SK-N-SH (cell line): ENCODE measurements at regions not wholly inside any gene's neighbourhood (a gene's known extent, or its start where the extent isn't known, plus 50 kb on each side); places are given as distances from the start of the nearest gene placed in this dataset.

Source experiments
- CTCF ChIA-PET: fragments of 300-600, 350-600 bp; formaldehyde crosslinking; extraction: SDS; loops from one replicate; lab custom pipeline; 2021; lab: Yijun Ruan, JAX
- POLR2A ChIA-PET: fragments of 350-600 bp; sonication (Branson Sonifier 250); formaldehyde crosslinking; extraction: SDS; loops from one replicate; lab custom pipeline; 2020; ENCODE audit warnings: antibody characterized with exemption, inconsistent platforms; lab: Yijun Ruan, JAX
- DNase-seq: peaks from one replicate; pipeline ENCODE4 v3.0.0; 2012
- H2AFZ ChIP-seq: fragments of 200-600 bp; sonication (generic); 2 replicates; pipeline ENCODE4 v1.8.1; 2016; ENCODE audit warnings: antibody characterized with exemption, mild to moderate bottlenecking, low read depth
- H3F3A ChIP-seq: fragments of 200-600 bp; sonication (generic); replicated peaks from 2 replicates; pipeline ENCODE3; 2016; ENCODE audit warnings: antibody characterized with exemption, mild to moderate bottlenecking; ENCODE audit not compliant: insufficient read depth
- H3K27ac ChIP-seq, 2 experiments: fragments of 200-500 bp in 1 of 2; fragments of 200-600 bp in 1 of 2; sonication (Bioruptor generic) in 1 of 2; sonication (generic), shearing (Covaris generic) in 1 of 2; 2 replicates each; pipeline versions ENCODE4 v1.5.1 to v1.6.1; 2014 to 2016; ENCODE audit warnings: low read depth in 2 of 2, inconsistent platforms in 1 of 2, low read length in 1 of 2, mild to moderate bottlenecking in 1 of 2, mixed read lengths in 1 of 2
- H3K27me3 ChIP-seq: fragments of 200-600 bp; sonication (generic), shearing (Covaris generic); 2 replicates; pipeline ENCODE4 v1.6.1; 2016; ENCODE audit warnings: mixed run types; ENCODE audit not compliant: insufficient read depth
- H3K36me3 ChIP-seq, 2 experiments: fragments of 200-500 bp in 1 of 2; fragments of 200-600 bp in 1 of 2; sonication (Bioruptor generic) in 1 of 2; sonication (generic) in 1 of 2; replicated peaks in 1 of 2; 2 replicates each; pipeline versions ENCODE3 to v1.5.1; 2014 to 2016; ENCODE audit warnings: low read length in 1 of 2, mild to moderate bottlenecking in 1 of 2; ENCODE audit not compliant: insufficient read depth in 2 of 2, control insufficient read depth in 1 of 2
- H3K4me1 ChIP-seq, 2 experiments: fragments of 200-500 bp in 1 of 2; fragments of 200-600 bp in 1 of 2; sonication (Bioruptor generic) in 1 of 2; sonication (generic), shearing (Covaris generic) in 1 of 2; 2 replicates each; pipeline versions ENCODE4 v1.5.1 to v1.6.1; 2014 to 2016; ENCODE audit warnings: low read depth in 1 of 2, low read length in 1 of 2, mixed run types in 1 of 2; ENCODE audit not compliant: insufficient read depth in 2 of 2, control insufficient read depth in 1 of 2
- H3K4me2 ChIP-seq: fragments of 200-600 bp; sonication (generic), shearing (Covaris generic); 2 replicates; pipeline ENCODE4 v1.6.1; 2017; ENCODE audit warnings: mixed run types
- H3K4me3 ChIP-seq, 2 experiments: fragments of 200-500 bp in 1 of 2; fragments of 200-600 bp in 1 of 2; sonication (Bioruptor generic) in 1 of 2; sonication (generic), shearing (Covaris generic) in 1 of 2; 2 replicates each; pipeline versions ENCODE4 v1.5.1 to v1.8.1; 2014 to 2016; ENCODE audit warnings: low read depth in 2 of 2, inconsistent platforms in 1 of 2, low read length in 1 of 2, mild to moderate bottlenecking in 1 of 2, mixed read lengths in 1 of 2, moderate library complexity in 1 of 2
- H3K79me2 ChIP-seq: fragments of 200-600 bp; sonication (generic); 2 replicates; pipeline ENCODE4 v1.8.1; 2017; ENCODE audit warnings: mild to moderate bottlenecking; ENCODE audit not compliant: insufficient read depth
- H3K9ac ChIP-seq: fragments of 200-600 bp; sonication (generic); 2 replicates; pipeline ENCODE4 v1.6.1; 2017; ENCODE audit warnings: mixed run types
- H3K9me2 ChIP-seq: fragments of 200-600 bp; sonication (generic); 2 replicates; pipeline ENCODE4 v1.6.1; 2017; ENCODE audit warnings: mixed run types
- H3K9me3 ChIP-seq: fragments of 200-600 bp; sonication (generic); 2 replicates; pipeline ENCODE4 v1.6.1; 2017; ENCODE audit warnings: mixed run types, mild to moderate bottlenecking, moderate library complexity
- H4K20me1 ChIP-seq: fragments of 200-600 bp; sonication (generic); 2 replicates; pipeline ENCODE4 v1.6.1; 2017; ENCODE audit warnings: mild to moderate bottlenecking, mixed run types; ENCODE audit not compliant: insufficient read depth
- FOSL2 ChIP-seq: IDR thresholded peaks from 2 replicates; pipeline ENCODE4 v1.4.0; 2012; ENCODE audit warnings: low read depth, mild to moderate bottlenecking, moderate library complexity, borderline replicate concordance
- FOXJ3 ChIP-seq: sonication (generic); formaldehyde crosslinking; IDR thresholded peaks from 2 replicates; pipeline ENCODE4 v1.5.1; 2020; ENCODE audit warnings: mild to moderate bottlenecking, missing genetic modification reagents
- FOXM1 ChIP-seq: IDR thresholded peaks from 2 replicates; pipeline ENCODE4 v1.4.0; 2012; ENCODE audit warnings: low read depth, mild to moderate bottlenecking
- JUND ChIP-seq: IDR thresholded peaks from 2 replicates; pipeline ENCODE4 v1.4.0; 2012
- MXI1 ChIP-seq: IDR thresholded peaks from 2 replicates; pipeline ENCODE4 v1.6.1; 2012; ENCODE audit warnings: mild to moderate bottlenecking, low read depth, low read length, improper control_type of control experiment
- POLR2AphosphoS5 ChIP-seq: IDR thresholded peaks from 2 replicates; pipeline ENCODE4 v1.6.1; 2012; ENCODE audit warnings: low read depth, low read length
- RAD21 ChIP-seq: IDR thresholded peaks from 2 replicates; pipeline ENCODE4 v1.6.1; 2012; ENCODE audit warnings: mild to moderate bottlenecking, low read length
- RCOR1 ChIP-seq: fragments of 150-350 bp; IDR thresholded peaks from 2 replicates; pipeline ENCODE4 v1.6.1; 2017; ENCODE audit warnings: antibody characterized with exemption, low read length
- RXRA ChIP-seq: IDR thresholded peaks from 2 replicates; pipeline ENCODE4 v1.4.0; 2012; ENCODE audit warnings: low read depth, mild to moderate bottlenecking, borderline replicate concordance
- SMC3 ChIP-seq: IDR thresholded peaks from 2 replicates; pipeline ENCODE4 v1.6.1; 2012; ENCODE audit warnings: low read depth, low read length, improper control_type of control experiment
- TCF12 ChIP-seq: IDR thresholded peaks from 2 replicates; pipeline ENCODE4 v1.4.0; 2012
- YY1 ChIP-seq: IDR thresholded peaks from 2 replicates; pipeline ENCODE4 v1.4.0; 2012; ENCODE audit warnings: low read depth, mild to moderate bottlenecking
- WGBS: methylation state at CpG from one replicate; pipeline ENCODE4 v1.1.6; 2017; ENCODE audit warnings: low lambda C conversion rate; 5-methylcytosine and 5-hydroxymethylcytosine counted together
- TF ChIP-seq, protein P1 (sequence below): fragments of 150-350 bp; IDR thresholded peaks from 2 replicates; pipeline ENCODE4 v1.6.1; 2016; ENCODE audit warnings: mild to moderate bottlenecking, low read depth, low read length
- TF ChIP-seq, protein P2 (sequence below): fragments of 200-600 bp; sonication (generic); IDR thresholded peaks from 2 replicates; pipeline ENCODE4 v1.6.1; 2017; ENCODE audit warnings: antibody characterized with exemption, mild to moderate bottlenecking, moderate library complexity

DNA sequence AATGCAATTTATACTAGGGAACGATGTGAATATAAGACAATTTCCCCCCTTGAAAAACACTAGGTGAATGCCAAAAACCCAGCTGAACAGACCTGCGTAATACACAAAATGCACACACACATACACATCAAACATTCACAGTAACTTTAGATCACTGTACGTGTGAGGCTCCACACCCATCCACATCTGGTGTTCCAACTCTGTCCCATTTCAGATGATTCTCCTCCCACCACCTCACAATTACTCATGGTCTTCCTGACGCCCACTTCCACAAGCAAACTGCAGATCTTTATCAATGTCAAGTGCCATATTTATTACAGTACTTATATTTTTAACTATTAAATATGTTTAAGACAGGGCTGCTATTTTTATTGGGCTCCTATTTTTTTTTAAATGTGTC lies 57.8 kb upstream of the TENM4 start:
- TF ChIP-seq FOXJ3 (CRISPR knock-in tag) (no peak), RCOR1 (no peak), YY1 (no peak), SMC3 (no peak), RAD21 (no peak), TCF12 (no peak), POLR2AphosphoS5 (no peak), FOXM1 (no peak), JUND (no peak), RXRA (no peak), FOSL2 (no peak)
- TF ChIP-seq, protein P1, sequence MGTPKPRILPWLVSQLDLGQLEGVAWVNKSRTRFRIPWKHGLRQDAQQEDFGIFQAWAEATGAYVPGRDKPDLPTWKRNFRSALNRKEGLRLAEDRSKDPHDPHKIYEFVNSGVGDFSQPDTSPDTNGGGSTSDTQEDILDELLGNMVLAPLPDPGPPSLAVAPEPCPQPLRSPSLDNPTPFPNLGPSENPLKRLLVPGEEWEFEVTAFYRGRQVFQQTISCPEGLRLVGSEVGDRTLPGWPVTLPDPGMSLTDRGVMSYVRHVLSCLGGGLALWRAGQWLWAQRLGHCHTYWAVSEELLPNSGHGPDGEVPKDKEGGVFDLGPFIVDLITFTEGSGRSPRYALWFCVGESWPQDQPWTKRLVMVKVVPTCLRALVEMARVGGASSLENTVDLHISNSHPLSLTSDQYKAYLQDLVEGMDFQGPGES: no peak
- Histone ChIP-seq H3K27ac (no peak overlapping the region), H3K9ac (no peak overlapping the region), H3K9me3 (no peaks in the 10 kb centered on the region), H3K4me2 (no peak overlapping the region), H4K20me1 (no peaks in the 10 kb centered on the region), H3K27me3 (no peaks in the 10 kb centered on the region), H3K9me2 (no peaks in the 10 kb centered on the region), H3K4me3 (no peak overlapping the region), H3K4me1 (no peaks in the 10 kb centered on the region; a peak in 1 of 4 replicates), H3K36me3 (no peaks in the 10 kb centered on the region), H2AFZ (no peak overlapping the region), H3F3A (no peaks in the 10 kb centered on the region), H3K79me2 (no peaks in the 10 kb centered on the region)
- WGBS: 49% methylated on average over 4 of the region's 4 CpGs
- ChIA-PET CTCF (no interaction called here), POLR2A (no interaction called here)
- no peak for DNase-seq

DNA sequence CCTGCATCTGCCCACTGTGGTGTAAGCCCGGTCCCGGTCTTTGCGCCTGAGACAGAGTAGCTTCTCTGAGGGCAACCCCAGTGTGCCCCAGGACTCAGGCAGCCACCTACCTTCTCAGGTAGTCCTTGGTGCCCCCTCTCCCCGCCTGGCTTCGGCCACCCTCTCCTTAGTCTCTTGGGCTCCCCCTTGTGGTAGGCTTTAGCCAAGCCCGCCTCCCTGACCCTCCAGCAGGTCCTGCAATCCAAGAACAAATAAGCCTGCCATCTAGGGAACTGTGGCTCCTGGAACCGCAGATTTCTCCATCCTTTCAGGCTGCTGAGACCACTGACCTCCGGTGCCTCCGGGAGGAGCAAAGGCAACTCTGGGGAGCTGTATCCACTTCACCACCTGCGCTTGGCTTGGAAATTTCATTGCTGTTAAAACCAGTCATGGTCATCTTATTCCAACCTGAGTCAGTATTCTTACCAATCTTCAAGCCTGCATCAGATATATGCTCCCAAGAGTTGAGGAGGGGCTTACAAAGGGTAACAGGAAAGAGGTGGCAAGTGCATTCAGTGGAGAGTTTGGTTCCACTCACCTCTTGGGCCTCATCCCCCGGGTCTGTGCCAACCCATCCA lies 52.8 kb upstream of the TENM4 start:
- H3K4me3 ChIP-seq: no peak overlapping the region; a peak in 1 of 4 replicates
- whole genome bisulfite sequencing: 49% methylated on average over 11 of the region's 11 CpGs
- ChIA-PET POLR2A (no interaction called here), CTCF (interaction anchor here (0.7 to 3.7 kb wide), 32 partner anchors 8 to 1743 kb away, joined by 3 to 31 read pairs (median 4); no protein-coding TSS in a partner anchor)
- no peaks in the 10 kb centered on the region for H3K36me3 ChIP-seq
- H4K20me1 ChIP-seq: no peaks in the 10 kb centered on the region
- H3K27ac ChIP-seq: no peak overlapping the region
- peak; percentile 85 for DNase-seq
- H2AFZ ChIP-seq: no peak overlapping the region
- H3K27me3 ChIP-seq: no peaks in the 10 kb centered on the region
- no peaks in the 10 kb centered on the region for H3K79me2 ChIP-seq
- peaks cover 0 to 2% of the 10 kb centered on the region in 2 experiments; a peak in 1 of 4 replicates for H3K4me1 ChIP-seq
- H3K4me2 ChIP-seq: no peak overlapping the region
- H3F3A ChIP-seq: no peaks in the 10 kb centered on the region
- H3K9me3 ChIP-seq: no peaks in the 10 kb centered on the region
- TF ChIP-seq RAD21: peak; percentile 75
- no peak for TF ChIP-seq YY1
- no peak for TF ChIP-seq MXI1
- TF ChIP-seq SMC3: peak; percentile 88
- TF ChIP-seq, protein P2, sequence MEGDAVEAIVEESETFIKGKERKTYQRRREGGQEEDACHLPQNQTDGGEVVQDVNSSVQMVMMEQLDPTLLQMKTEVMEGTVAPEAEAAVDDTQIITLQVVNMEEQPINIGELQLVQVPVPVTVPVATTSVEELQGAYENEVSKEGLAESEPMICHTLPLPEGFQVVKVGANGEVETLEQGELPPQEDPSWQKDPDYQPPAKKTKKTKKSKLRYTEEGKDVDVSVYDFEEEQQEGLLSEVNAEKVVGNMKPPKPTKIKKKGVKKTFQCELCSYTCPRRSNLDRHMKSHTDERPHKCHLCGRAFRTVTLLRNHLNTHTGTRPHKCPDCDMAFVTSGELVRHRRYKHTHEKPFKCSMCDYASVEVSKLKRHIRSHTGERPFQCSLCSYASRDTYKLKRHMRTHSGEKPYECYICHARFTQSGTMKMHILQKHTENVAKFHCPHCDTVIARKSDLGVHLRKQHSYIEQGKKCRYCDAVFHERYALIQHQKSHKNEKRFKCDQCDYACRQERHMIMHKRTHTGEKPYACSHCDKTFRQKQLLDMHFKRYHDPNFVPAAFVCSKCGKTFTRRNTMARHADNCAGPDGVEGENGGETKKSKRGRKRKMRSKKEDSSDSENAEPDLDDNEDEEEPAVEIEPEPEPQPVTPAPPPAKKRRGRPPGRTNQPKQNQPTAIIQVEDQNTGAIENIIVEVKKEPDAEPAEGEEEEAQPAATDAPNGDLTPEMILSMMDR: peak; percentile 93
- H3K9ac ChIP-seq: no peak overlapping the region
- H3K9me2 ChIP-seq: no peaks in the 10 kb centered on the region
